ENCODE measurements at regions not wholly inside any gene's neighbourhood (a gene's known extent, or its start where the extent isn't known, plus 50 kb on each side); places are given as distances from the start of the nearest gene placed in this dataset.

GRCh38 chr6:14682812-14683211 lies 563.1 kb upstream of the JARID2 start (continued):
- no peak for TF ChIP-seq DPF2 (IDR thresholded peaks at IDR 0.05)

GRCh38 chr6:14689639-14690038 lies 556.2 kb upstream of the JARID2 start:
- ATAC-seq (no peak), DNase-seq (ENCODE audit: low read depth, low spot score) (no peak), FAIRE-seq (no peak)
- Histone ChIP-seq H3K79me2 (ENCODE audit: control insufficient read depth, insufficient read depth, low read length) (no peaks in the 10 kb centered on the region), H2AFZ (ENCODE audit: control insufficient read depth, low read depth, low read length) (no peak overlapping the region), H4K20me1 (ENCODE audit: control insufficient read depth, insufficient read depth) (no peaks in the 10 kb centered on the region), H3K4me3 (no peak overlapping the region), H3K27me3 (replicated peaks in 1 of 2; ENCODE audit: control insufficient read depth in 2 of 2, insufficient read depth in 2 of 2, low read length in 1 of 2) (no peaks in the 10 kb centered on the region), H3K9me3 (replicated peaks; ENCODE audit: control insufficient read depth, insufficient read depth, low read length) (no peaks in the 10 kb centered on the region), H3K36me3 (ENCODE audit: control insufficient read depth in 2 of 2, insufficient read depth in 2 of 2, low read length in 1 of 2) (no peaks in the 10 kb centered on the region), H3K9ac (ENCODE audit: control insufficient read depth, insufficient read depth, low read length) (no peak overlapping the region), H3K4me1 (ENCODE audit: control insufficient read depth, insufficient read depth, low read length) (no peaks in the 10 kb centered on the region), H3K4me2 (ENCODE audit: control insufficient read depth, insufficient read depth) (no peak overlapping the region), H3K27ac (ENCODE audit: control insufficient read depth, insufficient read depth) (no peak overlapping the region)
- ChIA-PET SMC1A (ENCODE audit: uncharacterized antibody, unreplicated experiment) (interaction anchor here (0.6 to 1.5 kb wide), 4 partner anchors 9 to 412 kb away, joined by 3 read pairs; no protein-coding TSS in a partner anchor), CTCF (interaction anchor here (0.7 kb wide), 1 partner anchor 1447 kb away, joined by 3 read pairs; no protein-coding TSS in a partner anchor), RAD21 (ENCODE audit: unreplicated experiment) (no interaction called here), POLR2A (no interaction called here)
- in situ Hi-C loops (cut with MboI) (no loop called here), intact Hi-C loops (cut with micrococcal nuclease; ENCODE audit: unreplicated experiment) (no loop called here)
- no TSS peak for BruUV-seq (replicated peaks)
- TF ChIP-seq IRF4 (IDR thresholded peaks at IDR 0.05; ENCODE audit: low read depth, low read length) = no peak
- TF ChIP-seq NR2F1 (conservative IDR thresholded peaks at IDR 0.05) = no peak
- no peak for TF ChIP-seq EED (IDR thresholded peaks at IDR 0.05; ENCODE audit: low read depth)
- 63% methylated on average over 6 of the region's 6 CpGs for WGBS (ENCODE audit: insufficient coverage, insufficient replicate concordance, low lambda C conversion rate, missing lambda C conversion rate)

GRCh38 chr6:14690120-14691056 lies 555.5 kb upstream of the JARID2 start:
- ChIA-PET POLR2A (no interaction called here), RAD21 (ENCODE audit: unreplicated experiment) (no interaction called here), CTCF (no interaction called here), SMC1A (ENCODE audit: uncharacterized antibody, unreplicated experiment) (interaction anchor here (0.6 to 1.5 kb wide), 2 partner anchors 14 to 411 kb away, joined by 3 read pairs; no protein-coding TSS in a partner anchor)
- Histone ChIP-seq H3K27ac (ENCODE audit: control insufficient read depth, insufficient read depth) (no peak overlapping the region), H3K36me3 (ENCODE audit: control insufficient read depth in 2 of 2, insufficient read depth in 2 of 2, low read length in 1 of 2) (no peaks in the 10 kb centered on the region), H3K9me3 (replicated peaks; ENCODE audit: control insufficient read depth, insufficient read depth, low read length) (no peaks in the 10 kb centered on the region), H3K4me3 (no peak overlapping the region), H3K79me2 (ENCODE audit: control insufficient read depth, insufficient read depth, low read length) (no peaks in the 10 kb centered on the region), H3K4me2 (ENCODE audit: control insufficient read depth, insufficient read depth) (no peak overlapping the region), H4K20me1 (ENCODE audit: control insufficient read depth, insufficient read depth) (no peaks in the 10 kb centered on the region), H2AFZ (ENCODE audit: control insufficient read depth, low read depth, low read length) (no peak overlapping the region), H3K9ac (ENCODE audit: control insufficient read depth, insufficient read depth, low read length) (no peak overlapping the region), H3K27me3 (replicated peaks in 1 of 2; ENCODE audit: control insufficient read depth in 2 of 2, insufficient read depth in 2 of 2, low read length in 1 of 2) (no peaks in the 10 kb centered on the region), H3K4me1 (ENCODE audit: control insufficient read depth, insufficient read depth, low read length) (no peaks in the 10 kb centered on the region)
- no peak for ATAC-seq
- FAIRE-seq = no peak
- no TSS peak for BruUV-seq (replicated peaks)
- intact Hi-C loops (cut with micrococcal nuclease; ENCODE audit: unreplicated experiment) = no loop called here
- DNase-seq (ENCODE audit: low read depth, low spot score) = no peak
- in situ Hi-C loops (cut with MboI) = no loop called here
- WGBS (ENCODE audit: insufficient coverage, insufficient replicate concordance, low lambda C conversion rate, missing lambda C conversion rate) = 43% methylated on average over 6 of the region's 8 CpGs
- TF ChIP-seq SRF (IDR thresholded peaks at IDR 0.05; ENCODE audit: low read depth in 2 of 2, low read length in 2 of 2) = no peak
- TF ChIP-seq NFYB (IDR thresholded peaks at IDR 0.05; ENCODE audit: insufficient read depth, low read depth, low read length) = no peak
- TF ChIP-seq MAX (IDR thresholded peaks at IDR 0.05; ENCODE audit: low read depth, low read length) = no peak
- TF ChIP-seq ZBED1 (IDR thresholded peaks at IDR 0.05; ENCODE audit: borderline replicate concordance) = no peak
- TF ChIP-seq STAT1 (conservative IDR thresholded peaks at IDR 0.05) = no peak

Measured in GM12878 (cell line).